ENCODE measurements at regions not wholly inside any gene's neighbourhood (a gene's known extent, or its start where the extent isn't known, plus 50 kb on each side); places are given as distances from the start of the nearest gene placed in this dataset.

- no peak for DNase-seq (ENCODE audit: low read depth)
Measured at GRCh38 chr12:93010461-93010860, 81.4 kb upstream of the EEA1 start.

GRCh38 chr12:93011100-93011499 is 82.0 kb upstream of the EEA1 start:
- DNase-seq (ENCODE audit: low read depth): no peak
- no peak overlapping the region for H3K4me3 ChIP-seq (ENCODE audit: low read depth, low read length)

More at GRCh38 chr12:93010461-93010860, 81.4 kb upstream of the EEA1 start:
- H3K4me3 ChIP-seq (ENCODE audit: low read depth, low read length): no peak overlapping the region

GRCh38 chr12:93015871-93016751 is 87.0 kb upstream of the EEA1 start:
- DNase-seq (ENCODE audit: low read depth): no peak

GRCh38 chr12:93016752-93017350 is 87.8 kb upstream of the EEA1 start:
- no peak overlapping the region for H3K4me3 ChIP-seq (ENCODE audit: low read depth, low read length)
- DNase-seq (ENCODE audit: low read depth): no peak

More at GRCh38 chr12:93015871-93016751, 87.0 kb upstream of the EEA1 start:
- no peak overlapping the region for H3K4me3 ChIP-seq (ENCODE audit: low read depth, low read length)

- DNase-seq (ENCODE audit: low read depth): no peak
- H3K4me3 ChIP-seq (ENCODE audit: low read depth, low read length): no peak overlapping the region
Measured at GRCh38 chr12:93018610-93019009, 89.5 kb upstream of the EEA1 start.

GRCh38 chr12:93019212-93019927 is 90.3 kb upstream of the EEA1 start:
- H3K4me3 ChIP-seq (ENCODE audit: low read depth, low read length): no peak overlapping the region
- DNase-seq (ENCODE audit: low read depth): no peak

GRCh38 chr12:93019975-93020630 is 91.0 kb upstream of the EEA1 start:
- DNase-seq (ENCODE audit: low read depth): no peak
- no peak overlapping the region for H3K4me3 ChIP-seq (ENCODE audit: low read depth, low read length)

GRCh38 chr12:93020631-93021597 is 91.8 kb upstream of the EEA1 start:
- DNase-seq (ENCODE audit: low read depth): no peak
- no peak overlapping the region for H3K4me3 ChIP-seq (ENCODE audit: low read depth, low read length)

GRCh38 chr12:93022603-93023340 is 93.7 kb upstream of the EEA1 start:
- H3K4me3 ChIP-seq (ENCODE audit: low read depth, low read length): no peak overlapping the region
- DNase-seq (ENCODE audit: low read depth): no peak

GRCh38 chr12:93025145-93026103 is 96.3 kb upstream of the EEA1 start:
- peak; percentile 26 for DNase-seq (ENCODE audit: low read depth)
- H3K4me3 ChIP-seq (ENCODE audit: low read depth, low read length): no peak overlapping the region

GRCh38 chr12:93027041-93027440 is 97.9 kb upstream of the EEA1 start:
- no peak for DNase-seq (ENCODE audit: low read depth)

GRCh38 chr12:93029091-93029490 is 100.0 kb upstream of the EEA1 start:
- no peak overlapping the region for H3K4me3 ChIP-seq (ENCODE audit: low read depth, low read length)

More at GRCh38 chr12:93027041-93027440, 97.9 kb upstream of the EEA1 start:
- no peak overlapping the region for H3K4me3 ChIP-seq (ENCODE audit: low read depth, low read length)

GRCh38 chr12:93031028-93031427 is 101.9 kb upstream of the EEA1 start:
- no peak for DNase-seq (ENCODE audit: low read depth)
- H3K4me3 ChIP-seq (ENCODE audit: low read depth, low read length): no peak overlapping the region

More at GRCh38 chr12:93029091-93029490, 100.0 kb upstream of the EEA1 start:
- DNase-seq (ENCODE audit: low read depth): no peak

GRCh38 chr12:93032758-93033157 is 103.7 kb upstream of the EEA1 start:
- DNase-seq (ENCODE audit: low read depth): peak; percentile 27
- no peak overlapping the region for H3K4me3 ChIP-seq (ENCODE audit: low read depth, low read length)

GRCh38 chr12:93033948-93034347 is 104.9 kb upstream of the EEA1 start:
- H3K4me3 ChIP-seq (ENCODE audit: low read depth, low read length): no peak overlapping the region
- DNase-seq (ENCODE audit: low read depth): no peak

GRCh38 chr12:93039062-93039461 is 110.0 kb upstream of the EEA1 start:
- no peak for DNase-seq (ENCODE audit: low read depth)
- H3K4me3 ChIP-seq (ENCODE audit: low read depth, low read length): no peak overlapping the region

- DNase-seq (ENCODE audit: low read depth): no peak
- no peak overlapping the region for H3K4me3 ChIP-seq (ENCODE audit: low read depth, low read length)
Measured at GRCh38 chr12:93039930-93040329, 110.8 kb upstream of the EEA1 start.
